ENCODE measurements at regions not wholly inside any gene's neighbourhood (a gene's known extent, or its start where the extent isn't known, plus 50 kb on each side); places are given as distances from the start of the nearest gene placed in this dataset.
A peak's percentile ranks its signal among the peaks of the same experiment; 100 is the strongest.

DNA sequence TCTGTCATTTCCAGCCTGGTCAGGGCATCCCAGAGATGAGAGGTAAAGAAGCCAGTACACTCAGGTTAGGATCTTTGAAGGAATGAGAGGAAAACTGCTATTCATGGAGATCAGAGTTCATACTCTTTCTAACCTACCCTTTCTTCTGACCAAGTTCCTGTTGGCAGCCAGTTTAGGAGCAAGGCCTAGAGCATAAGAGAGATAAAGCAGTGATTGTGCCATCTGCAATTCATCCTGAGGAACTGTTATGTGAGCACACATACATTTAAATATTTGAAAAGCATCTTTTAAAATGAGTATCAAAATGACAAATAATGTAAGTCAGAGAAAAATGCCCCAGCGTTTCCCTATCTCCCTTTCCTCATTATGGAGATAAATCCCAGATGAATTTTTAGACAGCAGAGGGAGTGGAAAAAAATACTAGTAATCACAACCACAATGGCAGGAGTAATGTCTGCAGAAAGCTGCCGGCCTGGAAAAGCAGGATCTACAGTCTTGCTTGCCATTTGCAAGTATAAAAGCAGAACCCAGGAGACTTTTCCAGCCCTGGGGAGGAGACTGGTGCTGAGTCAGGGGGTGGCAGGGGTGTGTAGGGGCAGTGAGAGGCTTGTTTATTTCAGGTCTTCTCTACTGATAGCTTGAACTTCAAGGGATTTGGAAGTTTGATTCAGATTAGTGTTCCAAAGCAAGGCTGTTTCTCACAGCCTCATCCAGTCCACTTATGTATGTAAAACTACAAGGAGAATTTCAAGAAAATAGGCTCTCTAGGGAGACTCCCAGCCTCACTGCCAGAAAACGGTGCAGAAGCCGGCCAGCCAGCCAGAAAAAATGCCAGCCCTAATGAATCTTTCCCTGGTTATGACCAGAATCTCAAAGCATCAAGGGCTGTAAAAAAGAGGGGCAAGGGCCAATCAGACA, 1052.4 kb downstream of the TUSC7 start (continued):
- TF ChIP-seq ISL1 (CRISPR knock-in tag; IDR thresholded peaks at IDR 0.05) (peak; percentile 47; the same call in 1 of the 2 replicates), CSDC2 (CRISPR knock-in tag; IDR thresholded peaks at IDR 0.05) (no peak), ESRRG (CRISPR knock-in tag; IDR thresholded peaks at IDR 0.05) (0 out of 2 replicates have a peak, but pooled peaks have one; percentile 30), SNAI2 (CRISPR knock-in tag; IDR thresholded peaks at IDR 0.05) (no peak), TCF4 (CRISPR knock-in tag; IDR thresholded peaks at IDR 0.05; ENCODE audit: borderline replicate concordance) (0 out of 2 replicates have a peak, but pooled peaks have one; percentile 12), TOX (CRISPR knock-in tag; IDR thresholded peaks at IDR 0.05; ENCODE audit: borderline replicate concordance) (no peak)

DNA sequence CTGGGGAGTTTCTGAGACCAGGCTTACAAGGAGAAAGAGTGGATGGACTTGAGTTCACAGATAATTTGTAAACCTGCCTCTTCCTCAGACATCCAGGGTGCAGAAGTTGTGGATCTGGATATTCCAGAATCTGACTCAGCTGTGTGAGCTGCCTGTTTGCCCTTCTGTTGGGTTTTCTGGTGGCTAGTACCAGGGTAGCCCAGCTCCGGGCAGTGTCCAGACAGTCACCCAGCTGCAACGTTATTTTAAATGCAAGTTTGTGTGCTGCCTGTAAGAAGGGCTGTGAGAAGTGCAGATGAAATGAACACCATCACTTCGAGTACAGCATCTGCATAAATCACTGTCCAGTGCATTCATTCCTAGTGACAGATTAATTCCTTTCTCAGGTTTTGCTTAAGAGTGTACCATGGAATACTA, 1053.0 kb downstream of the TUSC7 start:
- peak; percentile 66 for ATAC-seq
- TF ChIP-seq ZFP3 (CRISPR knock-in tag; IDR thresholded peaks at IDR 0.05) (no peak), GLIS3 (CRISPR knock-in tag; IDR thresholded peaks at IDR 0.05) (no peak), CSDC2 (CRISPR knock-in tag; IDR thresholded peaks at IDR 0.05) (no peak), ESRRG (CRISPR knock-in tag; IDR thresholded peaks at IDR 0.05) (no peak), TCF4 (CRISPR knock-in tag; IDR thresholded peaks at IDR 0.05; ENCODE audit: borderline replicate concordance) (no peak), ZFP30 (CRISPR knock-in tag; IDR thresholded peaks at IDR 0.05) (no peak), ARNTL (CRISPR knock-in tag; IDR thresholded peaks at IDR 0.05; ENCODE audit: borderline replicate concordance, low read depth) (no peak), ZC3H10 (CRISPR knock-in tag; IDR thresholded peaks at IDR 0.05) (no peak), RARB (CRISPR knock-in tag; IDR thresholded peaks at IDR 0.05) (no peak), OSR1 (CRISPR knock-in tag; IDR thresholded peaks at IDR 0.05) (no peak), PPARA (CRISPR knock-in tag; IDR thresholded peaks at IDR 0.05; ENCODE audit: borderline replicate concordance) (no peak)
- TF ChIP-seq, protein P1, sequence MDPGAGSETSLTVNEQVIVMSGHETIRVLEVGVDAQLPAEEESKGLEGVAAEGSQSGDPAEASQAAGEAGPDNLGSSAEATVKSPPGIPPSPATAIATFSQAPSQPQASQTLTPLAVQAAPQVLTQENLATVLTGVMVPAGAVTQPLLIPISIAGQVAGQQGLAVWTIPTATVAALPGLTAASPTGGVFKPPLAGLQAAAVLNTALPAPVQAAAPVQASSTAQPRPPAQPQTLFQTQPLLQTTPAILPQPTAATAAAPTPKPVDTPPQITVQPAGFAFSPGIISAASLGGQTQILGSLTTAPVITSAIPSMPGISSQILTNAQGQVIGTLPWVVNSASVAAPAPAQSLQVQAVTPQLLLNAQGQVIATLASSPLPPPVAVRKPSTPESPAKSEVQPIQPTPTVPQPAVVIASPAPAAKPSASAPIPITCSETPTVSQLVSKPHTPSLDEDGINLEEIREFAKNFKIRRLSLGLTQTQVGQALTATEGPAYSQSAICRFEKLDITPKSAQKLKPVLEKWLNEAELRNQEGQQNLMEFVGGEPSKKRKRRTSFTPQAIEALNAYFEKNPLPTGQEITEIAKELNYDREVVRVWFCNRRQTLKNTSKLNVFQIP (CRISPR knock-in tag; IDR thresholded peaks at IDR 0.05; ENCODE audit: borderline replicate concordance, low read depth) = no peak
- TF ChIP-seq, protein P2, sequence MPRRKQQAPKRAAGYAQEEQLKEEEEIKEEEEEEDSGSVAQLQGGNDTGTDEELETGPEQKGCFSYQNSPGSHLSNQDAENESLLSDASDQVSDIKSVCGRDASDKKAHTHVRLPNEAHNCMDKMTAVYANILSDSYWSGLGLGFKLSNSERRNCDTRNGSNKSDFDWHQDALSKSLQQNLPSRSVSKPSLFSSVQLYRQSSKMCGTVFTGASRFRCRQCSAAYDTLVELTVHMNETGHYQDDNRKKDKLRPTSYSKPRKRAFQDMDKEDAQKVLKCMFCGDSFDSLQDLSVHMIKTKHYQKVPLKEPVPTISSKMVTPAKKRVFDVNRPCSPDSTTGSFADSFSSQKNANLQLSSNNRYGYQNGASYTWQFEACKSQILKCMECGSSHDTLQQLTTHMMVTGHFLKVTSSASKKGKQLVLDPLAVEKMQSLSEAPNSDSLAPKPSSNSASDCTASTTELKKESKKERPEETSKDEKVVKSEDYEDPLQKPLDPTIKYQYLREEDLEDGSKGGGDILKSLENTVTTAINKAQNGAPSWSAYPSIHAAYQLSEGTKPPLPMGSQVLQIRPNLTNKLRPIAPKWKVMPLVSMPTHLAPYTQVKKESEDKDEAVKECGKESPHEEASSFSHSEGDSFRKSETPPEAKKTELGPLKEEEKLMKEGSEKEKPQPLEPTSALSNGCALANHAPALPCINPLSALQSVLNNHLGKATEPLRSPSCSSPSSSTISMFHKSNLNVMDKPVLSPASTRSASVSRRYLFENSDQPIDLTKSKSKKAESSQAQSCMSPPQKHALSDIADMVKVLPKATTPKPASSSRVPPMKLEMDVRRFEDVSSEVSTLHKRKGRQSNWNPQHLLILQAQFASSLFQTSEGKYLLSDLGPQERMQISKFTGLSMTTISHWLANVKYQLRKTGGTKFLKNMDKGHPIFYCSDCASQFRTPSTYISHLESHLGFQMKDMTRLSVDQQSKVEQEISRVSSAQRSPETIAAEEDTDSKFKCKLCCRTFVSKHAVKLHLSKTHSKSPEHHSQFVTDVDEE (CRISPR knock-in tag; IDR thresholded peaks at IDR 0.05) = no peak
- TF ChIP-seq, protein P3, sequence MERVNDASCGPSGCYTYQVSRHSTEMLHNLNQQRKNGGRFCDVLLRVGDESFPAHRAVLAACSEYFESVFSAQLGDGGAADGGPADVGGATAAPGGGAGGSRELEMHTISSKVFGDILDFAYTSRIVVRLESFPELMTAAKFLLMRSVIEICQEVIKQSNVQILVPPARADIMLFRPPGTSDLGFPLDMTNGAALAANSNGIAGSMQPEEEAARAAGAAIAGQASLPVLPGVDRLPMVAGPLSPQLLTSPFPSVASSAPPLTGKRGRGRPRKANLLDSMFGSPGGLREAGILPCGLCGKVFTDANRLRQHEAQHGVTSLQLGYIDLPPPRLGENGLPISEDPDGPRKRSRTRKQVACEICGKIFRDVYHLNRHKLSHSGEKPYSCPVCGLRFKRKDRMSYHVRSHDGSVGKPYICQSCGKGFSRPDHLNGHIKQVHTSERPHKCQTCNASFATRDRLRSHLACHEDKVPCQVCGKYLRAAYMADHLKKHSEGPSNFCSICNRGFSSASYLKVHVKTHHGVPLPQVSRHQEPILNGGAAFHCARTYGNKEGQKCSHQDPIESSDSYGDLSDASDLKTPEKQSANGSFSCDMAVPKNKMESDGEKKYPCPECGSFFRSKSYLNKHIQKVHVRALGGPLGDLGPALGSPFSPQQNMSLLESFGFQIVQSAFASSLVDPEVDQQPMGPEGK (CRISPR knock-in tag; IDR thresholded peaks at IDR 0.05; ENCODE audit: borderline replicate concordance) = no peak
- TF ChIP-seq, protein P4, sequence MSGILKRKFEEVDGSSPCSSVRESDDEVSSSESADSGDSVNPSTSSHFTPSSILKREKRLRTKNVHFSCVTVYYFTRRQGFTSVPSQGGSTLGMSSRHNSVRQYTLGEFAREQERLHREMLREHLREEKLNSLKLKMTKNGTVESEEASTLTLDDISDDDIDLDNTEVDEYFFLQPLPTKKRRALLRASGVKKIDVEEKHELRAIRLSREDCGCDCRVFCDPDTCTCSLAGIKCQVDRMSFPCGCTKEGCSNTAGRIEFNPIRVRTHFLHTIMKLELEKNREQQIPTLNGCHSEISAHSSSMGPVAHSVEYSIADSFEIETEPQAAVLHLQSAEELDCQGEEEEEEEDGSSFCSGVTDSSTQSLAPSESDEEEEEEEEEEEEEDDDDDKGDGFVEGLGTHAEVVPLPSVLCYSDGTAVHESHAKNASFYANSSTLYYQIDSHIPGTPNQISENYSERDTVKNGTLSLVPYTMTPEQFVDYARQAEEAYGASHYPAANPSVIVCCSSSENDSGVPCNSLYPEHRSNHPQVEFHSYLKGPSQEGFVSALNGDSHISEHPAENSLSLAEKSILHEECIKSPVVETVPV (CRISPR knock-in tag; IDR thresholded peaks at IDR 0.05) = no peak

DNA sequence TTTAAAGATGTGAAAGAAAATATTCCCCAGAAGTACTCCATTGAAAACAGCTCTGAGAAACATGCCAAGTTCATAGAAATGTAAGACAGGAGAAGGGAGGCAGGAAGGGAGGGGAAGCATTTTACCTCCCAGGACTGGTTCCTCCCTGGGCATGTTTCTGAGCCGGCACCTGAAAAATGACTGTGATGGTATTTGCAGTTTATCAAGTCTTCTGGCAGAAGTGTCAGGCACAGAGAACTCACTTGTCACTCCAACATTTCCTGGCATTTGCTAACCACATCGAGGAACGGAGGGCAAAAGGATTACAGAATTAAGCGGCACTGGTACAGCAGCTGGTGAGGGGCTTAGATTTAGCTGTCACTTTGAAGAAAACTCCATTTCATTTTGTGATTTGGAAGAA, 1054.0 kb downstream of the TUSC7 start:
- ATAC-seq = no peak
- TF ChIP-seq ESRRG (CRISPR knock-in tag; IDR thresholded peaks at IDR 0.05) (no peak), ZNF8 (CRISPR knock-in tag; IDR thresholded peaks at IDR 0.05) (no peak), ZNF70 (CRISPR knock-in tag; IDR thresholded peaks at IDR 0.05) (no peak), SNAI2 (CRISPR knock-in tag; IDR thresholded peaks at IDR 0.05) (no peak), CSDC2 (CRISPR knock-in tag; IDR thresholded peaks at IDR 0.05) (no peak), PPARA (CRISPR knock-in tag; IDR thresholded peaks at IDR 0.05; ENCODE audit: borderline replicate concordance) (no peak), ZC3H10 (CRISPR knock-in tag; IDR thresholded peaks at IDR 0.05) (no peak), ISL1 (CRISPR knock-in tag; IDR thresholded peaks at IDR 0.05) (no peak), ZNF565 (CRISPR knock-in tag; conservative IDR thresholded peaks at IDR 0.05; ENCODE audit: low read depth) (no peak)
- TF ChIP-seq, protein P5, sequence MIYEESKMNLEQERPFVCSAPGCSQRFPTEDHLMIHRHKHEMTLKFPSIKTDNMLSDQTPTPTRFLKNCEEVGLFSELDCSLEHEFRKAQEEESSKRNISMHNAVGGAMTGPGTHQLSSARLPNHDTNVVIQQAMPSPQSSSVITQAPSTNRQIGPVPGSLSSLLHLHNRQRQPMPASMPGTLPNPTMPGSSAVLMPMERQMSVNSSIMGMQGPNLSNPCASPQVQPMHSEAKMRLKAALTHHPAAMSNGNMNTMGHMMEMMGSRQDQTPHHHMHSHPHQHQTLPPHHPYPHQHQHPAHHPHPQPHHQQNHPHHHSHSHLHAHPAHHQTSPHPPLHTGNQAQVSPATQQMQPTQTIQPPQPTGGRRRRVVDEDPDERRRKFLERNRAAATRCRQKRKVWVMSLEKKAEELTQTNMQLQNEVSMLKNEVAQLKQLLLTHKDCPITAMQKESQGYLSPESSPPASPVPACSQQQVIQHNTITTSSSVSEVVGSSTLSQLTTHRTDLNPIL (CRISPR knock-in tag; IDR thresholded peaks at IDR 0.05; ENCODE audit: low read depth) = no peak
- TF ChIP-seq, protein P4 (CRISPR knock-in tag; IDR thresholded peaks at IDR 0.05) = no peak

Measured in SK-N-SH treated with all-trans-retinoic acid at 6 μM for 48 hours (cell line).